Endothelial cell of umbilical vein (primary cell): ENCODE measurements at regions not wholly inside any gene's neighbourhood (a gene's known extent, or its start where the extent isn't known, plus 50 kb on each side); places are given as distances from the start of the nearest gene placed in this dataset.

Source experiments
- BruUV-seq: library from RNA; stranded (reverse); fragments of 400-500 nt; replicated peaks from 2 replicates; lab custom pipeline; 2021; lab: Mats Ljungman, UMichigan
- CTCF ChIA-PET: fragments of 300-600, 350-600 bp; sonication (Branson Sonifier 250); formaldehyde crosslinking; loops from one replicate; lab custom pipeline; 2021; ENCODE audit warnings: antibody characterized with exemption, inconsistent platforms; lab: Charles Lee
- POLR2A ChIA-PET: fragments of 300-600, 350-600 bp; sonication (Branson Sonifier 250); formaldehyde crosslinking; loops from one replicate; lab custom pipeline; 2021; ENCODE audit warnings: antibody characterized with exemption, inconsistent platforms; lab: Charles Lee
- DNase-seq: peaks from one replicate; pipeline ENCODE4 v3.0.0-alpha.2; 2011; ENCODE audit warnings: low read depth, low spot score
- FAIRE-seq: peaks from 2 replicates; lab custom pipeline; 2011; peaks lifted over from hg19 to GRCh38; lab: Jason Lieb, UNC
- H2AFZ ChIP-seq: 2 replicates; pipeline ENCODE4 v1.6.0; 2012; ENCODE audit warnings: low read depth, low read length, control low read depth, inconsistent platforms
- H3K27ac ChIP-seq: 2 replicates; pipeline ENCODE4 v1.5.1; 2011; ENCODE audit warnings: low read depth, mild to moderate bottlenecking, control low read depth, low read length, moderate library complexity; ENCODE audit not compliant: insufficient read depth
- H3K27me3 ChIP-seq, 2 experiments: 2 replicates each; pipeline versions ENCODE4 v1.6.0 to v1.6.1; 2011; ENCODE audit warnings: low read length in 2 of 2, mixed read lengths in 1 of 2; ENCODE audit not compliant: control insufficient read depth in 2 of 2, insufficient read depth in 2 of 2
- H3K36me3 ChIP-seq, 2 experiments: 2 replicates in 1 of 2; 3 replicates in 1 of 2; pipeline ENCODE4 v1.5.1; 2011; ENCODE audit warnings: low read length in 2 of 2, mild to moderate bottlenecking in 1 of 2, moderate library complexity in 1 of 2; ENCODE audit not compliant: control insufficient read depth in 2 of 2, insufficient read depth in 2 of 2; ENCODE audit errors: extremely low read depth in 1 of 2
- H3K4me1 ChIP-seq: 3 replicates; pipeline ENCODE4 v1.5.1; 2011; ENCODE audit warnings: mild to moderate bottlenecking, low read length; ENCODE audit not compliant: control insufficient read depth, insufficient read depth; ENCODE audit errors: extremely low read depth
- H3K4me2 ChIP-seq: 2 replicates; pipeline ENCODE4 v1.6.1; 2011; ENCODE audit warnings: low read length, control low read depth, mixed read lengths; ENCODE audit not compliant: insufficient read depth
- H3K4me3 ChIP-seq, 3 experiments: fragments of 200-600 bp in 1 of 3; sonication (generic), shearing (Covaris generic) in 1 of 3; replicated peaks in 1 of 3; 2 replicates each; pipeline ENCODE4 v1.5.1; 2011 to 2016; ENCODE audit warnings: control low read depth in 3 of 3, low read length in 3 of 3, mild to moderate bottlenecking in 2 of 3, inconsistent platforms in 1 of 3, low read depth in 1 of 3, moderate library complexity in 1 of 3; ENCODE audit not compliant: insufficient read depth in 1 of 3
- H3K79me2 ChIP-seq: 2 replicates; pipeline ENCODE4 v1.6.0; 2012; ENCODE audit warnings: low read length, inconsistent platforms; ENCODE audit not compliant: control insufficient read depth, insufficient read depth
- H3K9ac ChIP-seq: replicated peaks from 2 replicates; pipeline ENCODE3; 2011; ENCODE audit warnings: low read length, control low read depth; ENCODE audit not compliant: insufficient read depth; ENCODE audit errors: extremely low read depth
- H3K9me1 ChIP-seq: replicated peaks from 3 replicates; pipeline ENCODE4 v1.6.0; 2011; ENCODE audit warnings: mild to moderate bottlenecking, low read length; ENCODE audit not compliant: control insufficient read depth, insufficient read depth; ENCODE audit errors: extremely low read depth
- H3K9me3 ChIP-seq: replicated peaks from 2 replicates; pipeline ENCODE4 v1.5.1; 2012; ENCODE audit warnings: low read length, inconsistent platforms; ENCODE audit not compliant: control insufficient read depth, insufficient read depth
- H4K20me1 ChIP-seq: replicated peaks from 2 replicates; pipeline ENCODE3; 2011; ENCODE audit warnings: mild to moderate bottlenecking, low read length; ENCODE audit not compliant: control insufficient read depth, insufficient read depth; ENCODE audit errors: extremely low read depth
- FOS ChIP-seq: IDR thresholded peaks from 2 replicates; pipeline ENCODE4 v1.6.1; 2011; ENCODE audit warnings: mild to moderate bottlenecking, low read length, moderate library complexity, borderline replicate concordance; ENCODE audit not compliant: insufficient read depth
- GATA2 ChIP-seq: IDR thresholded peaks from 2 replicates; pipeline ENCODE4 v1.7.0; 2011; ENCODE audit warnings: low read depth, mild to moderate bottlenecking, moderate library complexity, mixed read lengths, low read length; ENCODE audit not compliant: insufficient read length, insufficient read depth
- JUN ChIP-seq: IDR thresholded peaks from 2 replicates; pipeline ENCODE4 v1.6.1; 2011; ENCODE audit warnings: borderline replicate concordance, low read depth; ENCODE audit not compliant: insufficient read length, insufficient read depth
- MYC ChIP-seq: IDR thresholded peaks from one replicate; pipeline ENCODE4 v1.6.1; 2011; ENCODE audit warnings: mild to moderate bottlenecking, low read depth, low read length
- POLR2A ChIP-seq: IDR thresholded peaks from 2 replicates; pipeline ENCODE4 v1.6.1; 2012; ENCODE audit warnings: low read depth, mild to moderate bottlenecking, control low read depth, low read length
- POLR2AphosphoS5 ChIP-seq: IDR thresholded peaks from 2 replicates; pipeline ENCODE4 v1.6.1; 2012; ENCODE audit warnings: low read depth, mild to moderate bottlenecking, control low read depth, low read length, moderate library complexity; ENCODE audit not compliant: insufficient read depth
- dilution Hi-C: fragments of 300-500 bp; cut with MboI; formaldehyde crosslinking; loops from one replicate; pipeline ENCODE4 v1.15.0; 2019; ENCODE audit warnings: low sequenced_read_pairs; ENCODE audit not compliant: extremely low pct_ligation_motif_present
- intact Hi-C: fragments of 100-400 bp; cut with micrococcal nuclease; formaldehyde crosslinking; loops from one replicate; pipeline ENCODE4 v1.10.0; 2022
- TF ChIP-seq, protein P1 (sequence below), 2 donors: IDR thresholded peaks; 1 replicate in 1 of 2; 2 replicates in 1 of 2; pipeline ENCODE4 v1.5.1; 2011; ENCODE audit warnings: low read length in 2 of 2, mild to moderate bottlenecking in 2 of 2, moderate library complexity in 2 of 2, control low read depth in 1 of 2, inconsistent platforms in 1 of 2, low read depth in 1 of 2; ENCODE audit not compliant: insufficient read depth in 1 of 2; ENCODE audit errors: extremely low read depth in 1 of 2
- TF ChIP-seq, protein P2 (sequence below): IDR thresholded peaks from 2 replicates; pipeline ENCODE4 v1.6.1; 2011; ENCODE audit not compliant: insufficient read depth, insufficient read length

- H3K4me1 ChIP-seq = no peaks in the 10 kb centered on the region
- H3K4me3 ChIP-seq = no peak overlapping the region
- intact Hi-C loops (no loop called here), dilution Hi-C loops (no loop called here)
- ChIA-PET POLR2A (no interaction called here), CTCF (no interaction called here)
- FAIRE-seq = no peak
- TF ChIP-seq, protein P1, sequence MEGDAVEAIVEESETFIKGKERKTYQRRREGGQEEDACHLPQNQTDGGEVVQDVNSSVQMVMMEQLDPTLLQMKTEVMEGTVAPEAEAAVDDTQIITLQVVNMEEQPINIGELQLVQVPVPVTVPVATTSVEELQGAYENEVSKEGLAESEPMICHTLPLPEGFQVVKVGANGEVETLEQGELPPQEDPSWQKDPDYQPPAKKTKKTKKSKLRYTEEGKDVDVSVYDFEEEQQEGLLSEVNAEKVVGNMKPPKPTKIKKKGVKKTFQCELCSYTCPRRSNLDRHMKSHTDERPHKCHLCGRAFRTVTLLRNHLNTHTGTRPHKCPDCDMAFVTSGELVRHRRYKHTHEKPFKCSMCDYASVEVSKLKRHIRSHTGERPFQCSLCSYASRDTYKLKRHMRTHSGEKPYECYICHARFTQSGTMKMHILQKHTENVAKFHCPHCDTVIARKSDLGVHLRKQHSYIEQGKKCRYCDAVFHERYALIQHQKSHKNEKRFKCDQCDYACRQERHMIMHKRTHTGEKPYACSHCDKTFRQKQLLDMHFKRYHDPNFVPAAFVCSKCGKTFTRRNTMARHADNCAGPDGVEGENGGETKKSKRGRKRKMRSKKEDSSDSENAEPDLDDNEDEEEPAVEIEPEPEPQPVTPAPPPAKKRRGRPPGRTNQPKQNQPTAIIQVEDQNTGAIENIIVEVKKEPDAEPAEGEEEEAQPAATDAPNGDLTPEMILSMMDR (IDR thresholded peaks at IDR 0.05; ENCODE audit: extremely low read depth in 1 of 2, insufficient read depth in 1 of 2, low read depth in 1 of 2, low read length in 2 of 2) = no peak
- TF ChIP-seq POLR2AphosphoS5 (no peak), JUN (no peak), GATA2 (no peak), POLR2A (no peak), FOS (no peak), MYC (no peak)
- TF ChIP-seq, protein P2, sequence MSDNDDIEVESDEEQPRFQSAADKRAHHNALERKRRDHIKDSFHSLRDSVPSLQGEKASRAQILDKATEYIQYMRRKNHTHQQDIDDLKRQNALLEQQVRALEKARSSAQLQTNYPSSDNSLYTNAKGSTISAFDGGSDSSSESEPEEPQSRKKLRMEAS = no peak
- no peaks in the 10 kb centered on the region for H3K27me3 ChIP-seq
- DNase-seq = no peak
- H3K79me2 ChIP-seq = no peaks in the 10 kb centered on the region
- no peaks in the 10 kb centered on the region for H3K9me3 ChIP-seq
- H3K36me3 ChIP-seq = no peaks in the 10 kb centered on the region
- H3K9me1 ChIP-seq = no peaks in the 10 kb centered on the region
- H2AFZ ChIP-seq = no peak overlapping the region
- H3K4me2 ChIP-seq = no peak overlapping the region
- H3K27ac ChIP-seq = no peak overlapping the region
- BruUV-seq = no TSS peak
- no peak overlapping the region for H3K9ac ChIP-seq
- no peaks in the 10 kb centered on the region for H4K20me1 ChIP-seq
These were observed 117.8 kb upstream of the MYO3A start for GRCh38 chr10:25815999-25816768.
